Left forelimb (tissue), 1 donor: ENCODE measurements at regions not wholly inside any gene's neighbourhood (a gene's known extent, or its start where the extent isn't known, plus 50 kb on each side); places are given as distances from the start of the nearest gene placed in this dataset.

Source experiments
- DNase-seq: peaks from one replicate; pipeline ENCODE4 v3.0.0-alpha.2; 2018; ENCODE audit warnings: low spot score

DNA sequence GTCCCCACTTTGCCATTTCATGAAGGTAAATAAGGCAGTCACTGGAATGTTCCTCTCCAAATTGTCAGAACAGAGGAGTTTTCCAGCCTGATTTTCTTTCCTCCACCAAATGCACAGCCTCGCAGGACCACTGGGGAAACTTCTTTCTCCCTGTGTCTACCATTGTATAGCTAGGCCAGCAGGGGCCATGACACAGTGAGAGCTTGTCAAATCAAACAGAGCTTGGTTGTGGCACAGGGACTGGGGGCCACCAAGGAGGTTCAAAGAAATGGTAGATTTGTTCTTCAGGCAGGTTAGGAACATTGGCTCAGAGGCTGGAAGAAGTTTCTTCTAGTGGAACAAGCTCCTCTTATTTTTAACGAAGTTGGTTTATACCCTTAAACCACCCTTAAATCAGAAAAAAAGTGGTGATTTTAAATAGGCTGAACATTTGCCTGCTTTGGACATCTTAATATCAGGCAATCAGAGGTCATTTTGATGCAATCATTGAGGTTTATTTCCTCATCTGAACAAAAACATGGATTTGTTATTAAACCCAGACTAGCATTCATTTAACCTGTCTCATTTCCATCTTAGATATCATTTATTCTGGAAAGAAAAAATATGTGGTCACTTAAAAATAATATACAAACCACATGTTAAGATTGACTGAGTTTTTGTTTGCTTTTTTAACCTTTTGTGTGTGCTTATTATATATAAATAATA is 105.6 kb downstream of the GTPBP8 start:
- DNase-seq: no peak

DNA sequence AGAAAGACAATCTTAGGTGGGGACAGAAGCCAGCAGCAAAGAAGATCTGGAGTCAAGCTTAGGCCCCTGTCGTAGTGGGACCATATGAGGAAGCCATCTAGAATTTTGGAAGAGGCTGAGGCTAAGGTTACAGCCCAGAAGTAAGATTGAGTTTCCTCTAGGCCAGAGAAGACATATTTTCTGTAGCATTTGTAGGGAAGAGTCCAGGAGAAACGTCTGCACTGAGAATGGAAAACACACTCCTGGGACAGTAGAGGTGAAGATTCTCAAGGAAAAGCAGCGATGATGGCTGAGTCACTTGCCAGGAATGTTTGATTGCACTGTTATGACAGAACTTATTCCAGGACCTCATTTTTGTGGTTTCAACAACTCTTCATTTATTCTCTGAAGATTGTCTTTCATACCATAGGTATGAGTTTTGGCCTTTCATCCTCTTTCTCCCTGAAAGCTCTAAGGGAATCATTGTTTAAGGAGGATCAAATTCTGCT is 107.2 kb downstream of the GTPBP8 start:
- DNase-seq: no peak

- no peak for DNase-seq
Measured at GRCh38 chr3:113100063-113100462, 109.3 kb downstream of the GTPBP8 start.

GRCh38 chr3:113103588-113103987 is 107.8 kb upstream of the BOC start:
- no peak for DNase-seq

GRCh38 chr3:113104357-113105092 is 106.8 kb upstream of the BOC start:
- DNase-seq: no peak

DNA sequence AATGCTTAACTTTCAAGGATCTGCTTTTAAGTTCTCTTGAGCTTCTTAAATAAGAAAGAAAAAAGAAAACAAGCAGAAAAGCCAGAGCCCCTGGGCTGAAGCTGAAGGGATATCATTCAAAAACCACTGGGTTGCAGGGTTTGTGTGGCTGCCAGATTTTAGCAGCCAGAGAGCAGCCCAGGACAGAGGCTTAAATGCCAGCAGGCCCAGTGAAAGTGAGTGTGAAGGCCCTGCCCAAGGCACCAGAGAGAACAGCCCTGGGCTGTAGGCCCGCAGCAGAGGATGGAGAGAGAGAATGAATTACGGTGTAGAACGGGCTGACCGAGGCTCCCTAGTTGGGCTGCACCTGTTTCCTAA is 106.3 kb upstream of the BOC start:
- DNase-seq: no peak

DNA sequence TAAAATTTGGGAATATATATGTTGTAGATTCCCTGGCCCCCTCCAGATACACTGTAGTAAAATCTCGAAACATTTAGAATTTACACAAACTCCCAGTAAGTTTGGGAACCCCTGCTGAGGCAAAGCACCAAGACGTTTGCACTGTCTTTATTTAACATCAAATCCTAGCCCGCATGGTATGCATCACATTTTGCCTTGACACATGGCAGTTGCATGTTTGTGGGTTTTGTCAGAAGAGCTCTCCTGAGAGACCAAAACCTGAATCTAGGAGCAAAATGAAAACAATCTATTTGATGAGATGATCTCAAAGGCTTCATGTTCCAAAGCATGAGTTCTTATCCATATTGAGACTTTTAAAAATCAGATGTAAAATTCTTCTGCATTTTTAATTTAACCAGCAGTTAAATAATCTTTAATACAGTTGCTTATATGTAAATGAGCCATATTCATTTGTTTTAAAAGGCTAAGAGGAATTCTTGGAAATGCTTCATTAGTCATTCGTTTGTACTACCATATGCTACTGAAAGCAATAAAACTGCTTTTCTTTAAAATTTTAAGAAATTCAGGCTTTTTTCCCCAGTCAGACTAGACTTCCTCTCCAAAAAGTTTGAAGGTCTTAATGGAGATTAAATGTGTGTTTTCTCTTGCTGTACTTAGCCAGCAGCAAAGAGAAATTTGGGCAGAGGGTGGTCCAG is 105.2 kb upstream of the BOC start:
- no peak for DNase-seq

- DNase-seq: no peak
Measured at GRCh38 chr3:113110267-113110666, 101.1 kb upstream of the BOC start.

GRCh38 chr3:113111011-113111707 is 100.2 kb upstream of the BOC start:
- no peak for DNase-seq

DNA sequence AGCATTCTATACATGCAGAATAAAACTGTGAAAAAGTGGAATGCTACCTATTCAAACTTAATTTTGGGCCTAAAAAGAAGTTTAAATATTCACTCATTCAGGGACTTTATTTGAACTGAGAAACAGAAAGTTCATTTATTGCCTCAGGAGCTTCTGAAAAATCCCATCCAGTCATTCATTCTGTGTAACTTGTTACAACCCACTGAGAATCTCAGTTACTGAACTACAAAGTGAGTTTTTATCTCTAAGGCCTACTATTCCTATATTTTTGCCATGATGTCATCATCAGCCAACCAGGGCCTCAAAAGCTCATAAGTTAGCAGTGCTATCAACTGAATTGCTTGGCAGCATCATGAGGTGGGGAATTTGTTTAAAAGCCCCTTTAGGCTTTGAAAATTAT is 98.0 kb upstream of the BOC start:
- no peak for DNase-seq

DNA sequence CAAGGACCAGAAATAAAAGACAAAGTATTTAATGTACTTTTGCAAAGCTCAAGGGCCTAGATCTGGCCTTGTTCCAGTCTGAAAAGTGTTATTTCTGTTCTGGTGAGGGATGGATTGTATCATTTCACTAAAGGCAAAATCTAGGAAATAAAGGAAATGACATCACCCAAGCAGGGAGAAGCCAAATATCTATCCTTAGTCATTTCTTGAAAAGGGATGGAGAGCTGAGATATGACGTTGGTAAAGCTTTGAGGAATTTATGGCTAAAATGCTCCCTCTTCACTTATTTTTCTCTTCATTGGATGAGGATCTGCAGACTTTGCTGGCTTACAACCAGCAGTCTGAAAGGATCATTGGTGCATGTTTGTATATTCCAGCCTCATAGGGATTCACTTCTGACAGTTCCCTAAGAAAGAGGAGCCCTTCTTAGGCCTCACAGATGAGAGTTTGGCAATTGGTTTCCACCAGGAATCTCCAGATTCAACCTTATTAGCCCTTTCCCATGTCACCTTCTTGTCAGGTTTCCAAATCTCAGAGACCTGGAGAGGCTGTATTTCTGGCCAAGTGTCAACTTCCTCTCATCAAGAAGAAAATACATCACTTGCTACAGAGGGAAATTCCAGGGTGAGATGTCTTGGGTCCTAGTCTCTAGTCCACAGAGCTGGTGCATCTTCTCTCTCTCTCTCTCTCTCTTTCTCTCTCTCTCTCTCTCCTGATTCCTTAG is 93.7 kb upstream of the BOC start:
- DNase-seq: no peak

DNA sequence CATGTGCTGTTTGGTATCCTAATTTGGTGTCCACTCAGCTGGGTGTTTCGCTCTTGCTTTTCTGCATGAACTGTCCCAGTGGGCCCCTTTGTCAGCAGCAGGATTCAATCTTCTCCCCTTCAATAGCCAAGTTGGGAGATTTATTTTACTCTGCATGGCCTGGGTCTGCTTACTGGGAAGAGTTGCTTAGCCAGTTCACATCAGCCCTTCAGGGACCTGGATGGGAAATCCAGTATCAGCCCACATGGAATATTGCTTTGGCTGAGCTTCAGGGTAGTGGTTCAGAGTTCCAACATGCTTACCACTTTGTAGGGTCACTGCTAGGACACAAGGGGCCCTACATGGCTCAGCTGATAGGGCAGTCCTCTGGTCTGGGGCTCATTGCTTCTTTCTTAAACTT is 93.0 kb upstream of the BOC start:
- DNase-seq: no peak

DNA sequence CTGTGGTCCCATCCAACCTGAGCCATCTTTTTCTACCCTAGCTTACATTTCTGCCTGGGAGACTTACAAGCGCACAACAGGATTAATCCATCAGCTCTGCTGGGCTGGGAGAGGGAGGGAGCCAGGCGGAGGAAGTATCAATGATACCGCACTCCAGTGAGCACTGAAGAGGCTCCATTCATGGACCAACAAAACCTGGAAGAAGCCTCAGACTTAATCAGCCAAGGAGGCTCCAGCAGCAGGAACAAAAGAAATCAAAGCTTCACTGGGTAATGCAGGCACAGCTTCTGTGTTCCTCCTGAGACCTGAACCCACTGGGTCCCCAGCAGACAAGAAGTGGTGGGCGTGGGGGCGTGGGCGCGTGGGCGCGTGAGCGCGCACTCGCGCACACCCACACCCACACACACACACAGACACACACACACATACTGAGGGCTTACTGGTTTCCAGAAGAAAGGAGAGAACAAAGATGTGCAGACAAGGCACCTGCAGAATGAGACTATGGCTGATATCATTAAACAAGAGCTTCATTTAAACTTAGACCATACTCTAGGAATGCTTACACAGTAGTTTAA is 87.0 kb upstream of the BOC start:
- DNase-seq: no peak

DNA sequence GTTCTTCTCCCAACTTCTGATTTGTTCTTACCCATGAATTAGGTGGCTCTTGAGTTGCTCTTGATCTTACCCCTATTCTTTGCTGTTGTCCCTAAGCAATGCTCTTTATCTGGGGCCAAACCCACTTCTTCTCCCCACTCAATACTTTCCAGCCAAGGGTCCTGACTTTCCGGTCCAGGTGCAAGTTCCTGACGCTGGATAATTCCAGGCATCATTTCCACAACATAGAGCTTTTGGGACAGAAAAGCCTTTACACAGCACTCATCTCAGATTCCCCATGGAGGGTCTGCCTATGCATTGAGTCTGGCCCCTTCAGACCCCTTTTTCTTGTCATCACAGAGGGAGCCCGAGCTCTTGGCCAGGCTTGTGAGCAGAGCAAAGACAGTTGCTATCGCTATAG is 85.4 kb upstream of the BOC start:
- DNase-seq: no peak

DNA sequence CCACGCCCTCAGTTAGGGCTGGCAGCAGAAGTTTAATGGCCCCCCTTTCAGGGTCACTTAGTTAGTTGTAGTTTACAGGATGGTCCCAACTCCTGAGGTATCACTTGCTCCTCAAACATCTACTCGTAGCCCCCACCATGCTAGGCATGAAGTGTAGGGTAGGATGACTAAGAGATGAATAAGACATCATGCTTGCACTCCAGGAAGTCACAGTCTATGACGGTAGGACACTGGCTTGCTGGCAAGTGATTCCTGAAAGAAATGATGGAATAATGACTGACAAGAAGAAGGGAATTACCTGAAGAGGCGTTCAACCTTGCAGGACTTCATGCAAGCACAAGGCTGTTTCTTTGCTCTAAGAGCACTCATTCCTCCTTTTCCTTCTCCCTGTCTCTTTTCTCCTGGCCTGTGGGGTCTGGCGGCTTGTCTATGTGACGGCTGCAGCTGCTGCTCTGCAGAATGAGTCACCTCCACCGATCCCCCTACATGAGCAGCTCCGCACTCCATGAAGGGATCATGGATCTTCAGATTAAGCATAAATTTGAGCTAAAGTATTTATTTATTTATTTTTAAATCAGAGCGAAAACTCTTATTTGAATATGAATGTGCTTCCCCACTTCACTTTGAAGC is 82.9 kb upstream of the BOC start:
- DNase-seq: no peak

- no peak for DNase-seq
Measured at GRCh38 chr3:113129168-113129567, 82.2 kb upstream of the BOC start.

- no peak for DNase-seq
Measured at GRCh38 chr3:113132571-113132996, 78.8 kb upstream of the BOC start.

GRCh38 chr3:113133140-113133539 is 78.2 kb upstream of the BOC start:
- DNase-seq: no peak

DNA sequence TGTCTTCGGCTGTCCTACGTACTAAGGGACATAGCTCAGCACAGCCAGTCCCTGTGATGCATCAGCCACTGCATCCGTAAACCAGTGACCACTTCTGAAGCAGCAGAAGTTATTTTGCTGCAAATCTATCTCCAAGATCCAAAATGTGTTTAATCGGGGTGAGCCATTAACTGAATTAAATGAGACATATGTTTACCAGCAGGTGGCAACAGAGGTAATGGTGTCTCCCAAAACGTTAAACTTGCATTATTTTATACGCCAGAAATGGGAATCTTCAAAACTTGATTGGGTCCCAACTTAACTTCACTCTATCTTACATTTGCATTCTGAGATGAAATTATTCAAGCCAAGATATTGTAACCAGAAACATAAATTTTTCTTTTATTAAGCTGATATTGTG is 75.3 kb upstream of the BOC start:
- no peak for DNase-seq

GRCh38 chr3:113136544-113136943 is 74.8 kb upstream of the BOC start:
- no peak for DNase-seq
